ENCODE measurements at regions not wholly inside any gene's neighbourhood (a gene's known extent, or its start where the extent isn't known, plus 50 kb on each side); places are given as distances from the start of the nearest gene placed in this dataset.

DNA sequence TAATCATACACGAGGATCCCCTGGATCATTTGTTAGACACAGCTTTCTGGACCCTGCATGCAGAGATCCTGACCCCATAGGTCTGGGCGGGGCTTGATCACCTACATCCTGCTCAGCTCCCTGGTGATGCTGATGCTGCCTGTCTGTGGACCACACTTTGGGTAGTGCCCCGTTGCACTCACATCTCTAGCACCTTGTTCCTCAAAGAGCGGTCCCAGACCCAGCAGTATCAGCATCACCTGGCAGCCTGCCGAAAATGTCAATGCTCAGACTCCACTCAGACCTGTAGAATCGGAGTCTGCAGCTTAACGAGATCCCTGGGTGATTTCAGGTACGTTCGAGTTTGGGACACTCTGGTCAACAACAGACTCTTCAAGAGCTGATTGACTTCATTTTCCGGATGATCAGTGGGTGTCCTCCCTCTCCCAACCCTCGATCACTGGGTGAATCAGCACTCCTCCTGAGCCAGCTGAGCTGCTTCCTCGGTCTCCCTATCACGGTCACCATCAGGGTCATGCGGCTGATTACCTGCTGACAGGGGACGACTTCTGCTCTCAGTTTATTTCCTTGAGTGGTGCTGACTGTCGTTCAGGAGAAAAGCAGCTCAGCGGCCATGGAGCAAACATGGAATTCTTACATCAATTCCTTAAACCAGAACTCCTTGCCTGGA, 150.6 kb upstream of the RAB12 start:
- DNase-seq = no peak

DNA sequence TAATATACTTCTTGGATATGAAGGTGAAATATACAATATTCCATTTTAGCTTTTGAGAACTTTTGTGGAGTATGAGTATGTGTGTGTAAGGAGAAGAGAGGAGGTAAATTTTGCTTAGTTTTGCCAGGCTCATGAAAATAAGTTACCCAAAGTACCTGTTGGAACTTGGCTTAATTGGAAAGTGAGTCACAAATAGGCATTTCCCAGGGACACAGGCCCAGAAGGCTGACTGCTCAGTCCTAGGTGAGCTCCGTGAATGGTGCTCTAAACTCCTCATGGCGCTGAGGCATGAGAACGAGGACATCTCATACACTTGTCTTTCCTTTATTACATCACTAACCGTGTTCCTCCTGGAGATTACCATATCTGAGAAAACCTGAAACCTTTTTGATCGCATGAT, 148.5 kb upstream of the RAB12 start:
- DNase-seq = no peak

DNA sequence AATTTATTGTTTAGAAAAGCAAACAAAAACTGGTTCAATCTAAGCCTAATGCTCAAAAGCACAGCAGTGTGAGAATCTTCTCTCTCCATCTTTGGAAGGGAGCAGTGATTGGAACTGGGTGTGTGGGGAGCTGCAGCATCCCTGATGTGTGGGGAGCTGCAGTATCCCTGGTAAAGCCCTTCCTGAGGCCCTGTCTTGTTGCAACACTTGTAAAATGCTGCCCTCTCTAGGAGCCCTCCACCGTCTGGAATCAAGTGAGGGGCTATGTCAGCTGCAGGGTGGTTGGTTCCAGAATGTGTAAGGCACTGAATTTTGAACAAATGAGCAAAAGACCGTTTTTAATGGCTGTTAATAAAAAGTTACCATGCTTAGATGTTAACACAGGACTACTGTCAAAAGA, 147.7 kb upstream of the RAB12 start:
- DNase-seq = no peak

DNA sequence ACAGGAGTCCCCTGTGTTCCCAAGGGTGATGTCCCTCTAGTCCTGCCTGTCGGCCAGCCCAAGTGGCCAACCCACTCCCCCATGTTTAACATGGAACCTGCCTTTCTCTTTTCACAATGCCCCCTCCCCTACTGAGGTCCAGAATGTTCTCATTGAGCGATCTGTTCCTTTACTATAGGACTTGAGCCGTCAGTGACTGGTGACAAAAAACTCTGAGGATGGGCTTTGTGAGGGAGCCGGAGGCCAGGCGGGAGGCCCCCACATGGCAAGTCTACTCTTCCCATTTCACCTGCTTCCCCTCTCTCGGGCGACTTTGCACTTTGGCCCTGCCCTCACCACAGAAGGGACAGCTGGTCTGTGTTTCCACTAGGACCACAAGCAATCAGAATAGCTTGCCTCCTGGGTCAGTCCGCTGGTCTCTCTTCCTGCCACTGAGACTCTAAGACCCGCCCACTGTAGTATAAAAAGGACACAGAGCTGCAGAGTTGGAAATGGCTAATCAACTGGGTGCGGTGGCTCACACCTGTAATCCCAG, 146.5 kb upstream of the RAB12 start:
- DNase-seq = no peak

DNA sequence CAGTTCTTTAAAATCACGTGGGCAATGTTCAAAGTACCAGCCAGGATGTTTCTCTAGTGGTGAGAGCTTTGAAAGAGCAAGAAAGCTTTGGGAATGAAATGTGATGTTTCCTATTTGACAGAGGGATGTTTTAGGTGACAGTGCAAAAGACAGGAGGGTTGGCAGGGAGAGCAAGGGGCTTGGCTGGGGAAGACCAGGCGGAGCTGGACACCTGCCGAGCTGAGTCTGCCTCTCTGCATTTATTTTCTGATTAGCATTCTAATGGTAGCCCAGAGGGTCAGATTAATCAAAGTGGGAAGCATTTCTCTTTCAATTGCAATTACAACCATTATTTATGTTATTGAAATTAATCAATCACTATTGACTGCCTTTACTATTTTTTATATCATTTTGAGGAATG, 145.4 kb upstream of the RAB12 start:
- DNase-seq = no peak

DNA sequence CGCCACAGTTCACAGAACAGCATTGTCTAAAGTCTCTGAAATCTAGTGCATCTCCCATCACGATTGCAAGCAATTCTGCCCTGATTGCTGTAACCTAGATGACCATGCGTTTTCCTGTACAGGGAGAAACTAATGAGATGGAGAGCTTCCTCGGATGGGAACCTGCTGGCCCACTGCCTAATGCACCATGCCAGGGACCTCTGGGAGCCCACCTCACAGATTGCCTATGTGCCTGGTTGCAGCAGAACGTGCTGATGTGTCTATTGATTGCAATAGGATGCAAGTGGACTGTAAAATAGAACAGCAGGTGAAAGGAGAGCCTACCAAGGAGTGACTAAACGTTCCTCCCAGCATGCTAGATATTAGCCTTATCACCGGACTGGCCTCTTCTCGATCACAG, 141.0 kb upstream of the RAB12 start:
- DNase-seq = no peak

DNA sequence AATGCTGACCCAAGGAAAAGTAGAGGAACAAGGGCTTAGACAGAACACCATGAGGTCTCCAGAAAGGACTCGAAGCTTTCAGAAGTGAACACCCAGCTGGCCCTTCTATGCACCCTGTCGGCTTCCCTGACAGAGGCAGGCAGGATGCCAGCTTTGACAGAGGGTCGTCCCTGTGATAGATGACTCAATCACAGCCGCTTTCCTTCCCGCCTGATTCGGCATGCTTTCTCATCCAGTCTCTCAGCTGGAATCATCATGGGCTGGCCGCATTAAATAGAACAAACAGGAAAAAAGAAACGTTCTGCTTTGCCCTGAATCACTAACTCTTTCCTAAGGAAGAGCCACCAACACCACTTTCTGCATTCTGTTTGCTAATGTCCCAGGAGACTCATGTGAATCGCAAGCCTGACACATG, 140.3 kb upstream of the RAB12 start:
- peak; percentile 58 for DNase-seq

DNA sequence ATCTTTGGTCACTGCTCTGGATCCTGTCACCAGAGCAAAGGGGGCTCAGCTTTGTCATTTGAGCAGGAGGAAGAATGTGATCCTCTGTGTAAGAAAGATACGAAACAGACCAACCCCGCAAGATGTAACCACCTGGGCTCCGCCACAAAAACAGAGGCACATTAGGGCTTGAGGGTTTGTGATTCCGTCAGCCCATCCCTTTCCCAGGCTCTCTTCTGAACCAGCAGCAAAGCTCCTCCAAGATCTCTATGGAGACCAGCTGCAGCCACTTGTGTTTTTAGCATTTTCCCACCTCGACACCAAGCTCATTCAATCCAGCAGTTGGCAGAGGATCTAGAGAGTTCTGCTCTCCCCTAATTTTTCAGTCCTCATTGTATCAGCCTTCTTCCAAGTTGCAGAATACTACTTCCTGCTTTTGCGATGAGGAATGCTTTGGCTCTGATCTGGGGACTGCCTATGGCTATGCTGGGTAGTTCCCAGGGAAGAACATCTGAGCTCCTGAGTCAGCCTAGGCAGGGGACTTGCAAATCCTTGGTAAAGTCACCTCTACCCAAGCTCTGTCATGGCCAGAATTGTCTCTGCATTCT, 139.6 kb upstream of the RAB12 start:
- DNase-seq = no peak

DNA sequence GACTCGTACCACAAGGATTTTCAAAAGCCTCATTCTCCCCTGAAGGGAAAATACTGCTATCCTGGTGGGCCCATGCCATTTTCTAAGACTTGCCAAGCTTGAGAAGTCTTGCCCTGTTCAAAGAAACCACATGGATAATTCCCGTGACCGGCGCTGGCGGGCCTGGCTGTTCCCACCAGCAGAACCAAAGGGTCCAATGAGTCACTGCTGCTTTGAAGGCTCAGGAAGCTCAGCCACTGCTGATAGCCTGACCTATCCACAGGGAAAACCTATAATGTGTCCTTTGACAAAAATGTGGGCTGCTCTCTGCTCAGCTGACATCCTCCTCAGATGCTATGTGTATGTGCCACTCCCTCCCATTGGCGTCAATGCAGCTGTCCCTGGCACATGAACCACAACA, 137.9 kb upstream of the RAB12 start:
- DNase-seq = no peak

DNA sequence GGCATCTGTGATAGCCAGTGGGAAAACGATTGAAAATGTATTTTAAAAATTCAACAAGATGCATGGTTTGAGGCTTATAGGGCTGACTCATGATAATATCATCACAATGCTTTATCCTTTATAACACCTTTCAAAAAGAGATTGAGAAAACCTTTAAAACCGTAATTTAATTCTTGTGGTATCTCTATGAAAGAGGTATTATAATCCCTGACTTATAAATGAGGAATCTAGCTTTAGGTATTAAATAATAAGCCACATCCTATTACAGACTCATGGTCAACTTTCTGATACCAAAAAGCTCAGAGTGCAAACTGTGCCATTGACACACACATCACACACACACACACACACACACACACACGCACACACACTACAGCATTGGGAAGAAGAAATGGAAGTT, 134.6 kb upstream of the RAB12 start:
- DNase-seq = no peak

DNA sequence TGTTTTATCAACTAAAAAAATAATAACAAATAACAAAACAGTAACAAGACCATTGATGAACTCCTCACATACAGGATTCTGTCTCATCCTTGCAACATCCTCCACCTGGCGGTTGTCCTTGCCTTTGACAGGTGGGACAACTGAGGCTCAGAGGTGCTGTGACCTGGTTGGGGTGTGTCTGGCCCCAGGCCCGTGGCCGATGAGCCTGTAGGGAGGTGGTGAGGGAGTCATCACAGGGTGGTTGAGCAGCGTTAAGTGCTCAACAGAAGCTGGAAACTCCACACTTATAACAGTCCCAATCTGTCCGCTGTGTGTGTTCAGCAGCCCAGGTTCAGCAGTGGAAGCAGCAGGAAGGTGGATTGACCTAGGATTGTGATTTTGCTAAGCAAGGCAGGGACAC, 131.6 kb upstream of the RAB12 start:
- DNase-seq = no peak

DNA sequence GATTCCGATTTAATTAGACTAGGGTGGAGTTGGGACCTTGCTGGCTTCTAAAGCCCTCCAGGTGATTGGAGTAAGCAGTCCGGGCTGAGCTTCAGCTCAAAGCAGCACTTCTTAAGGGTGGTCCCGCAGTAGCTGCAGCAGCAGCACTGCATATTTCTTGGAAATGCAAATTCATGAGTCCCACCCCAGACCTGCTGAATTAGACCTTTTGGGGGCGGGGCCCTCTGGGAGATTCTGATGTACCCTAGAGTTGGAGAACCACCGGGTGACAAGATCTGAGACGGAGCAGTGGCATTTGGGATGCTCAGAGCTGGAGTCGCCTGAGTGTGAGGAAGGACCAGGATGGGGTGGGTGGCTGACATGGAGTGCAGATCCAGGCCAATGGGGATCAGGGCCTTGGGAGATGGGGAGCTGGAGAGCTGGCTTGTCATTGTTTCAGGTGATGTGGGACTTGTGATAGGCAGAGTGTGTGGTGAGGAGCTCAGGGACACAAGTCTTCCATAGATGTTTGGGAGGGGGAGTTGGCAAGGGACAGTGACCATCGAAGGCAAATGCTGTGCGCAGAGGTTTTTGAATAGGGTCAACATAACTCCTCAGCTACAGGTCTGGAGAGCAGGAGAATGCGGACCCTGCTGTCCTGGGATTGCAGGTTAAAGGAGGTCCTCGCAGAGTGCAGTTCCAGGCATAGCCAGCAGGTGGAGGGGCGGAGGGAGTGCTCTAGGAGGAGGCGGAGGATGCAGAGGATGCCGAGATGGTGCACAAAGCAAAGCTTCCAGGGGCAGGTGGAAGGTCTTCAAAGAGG, 130.9 kb upstream of the RAB12 start:
- DNase-seq = peak; percentile 13

DNA sequence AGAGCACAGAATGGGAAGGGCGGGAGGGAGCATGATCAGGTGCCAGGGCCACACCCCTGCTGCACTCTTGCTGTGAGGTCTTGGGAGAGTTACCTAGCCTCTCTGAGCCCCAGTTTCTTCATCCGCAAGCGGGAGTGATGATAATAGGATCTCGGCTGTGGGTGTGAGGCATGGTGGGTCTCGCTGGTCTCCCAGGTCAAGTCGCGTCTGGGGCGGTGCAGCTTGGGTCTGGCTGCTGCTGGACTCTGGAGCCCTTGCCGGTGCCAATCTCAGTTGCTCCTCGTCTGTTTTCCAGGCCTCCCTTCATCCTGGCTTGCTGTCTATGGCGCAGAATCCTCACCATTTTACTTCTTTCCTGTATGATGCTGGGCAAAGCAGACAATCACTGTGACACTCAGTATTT, 130.3 kb upstream of the RAB12 start:
- no peak for DNase-seq

DNA sequence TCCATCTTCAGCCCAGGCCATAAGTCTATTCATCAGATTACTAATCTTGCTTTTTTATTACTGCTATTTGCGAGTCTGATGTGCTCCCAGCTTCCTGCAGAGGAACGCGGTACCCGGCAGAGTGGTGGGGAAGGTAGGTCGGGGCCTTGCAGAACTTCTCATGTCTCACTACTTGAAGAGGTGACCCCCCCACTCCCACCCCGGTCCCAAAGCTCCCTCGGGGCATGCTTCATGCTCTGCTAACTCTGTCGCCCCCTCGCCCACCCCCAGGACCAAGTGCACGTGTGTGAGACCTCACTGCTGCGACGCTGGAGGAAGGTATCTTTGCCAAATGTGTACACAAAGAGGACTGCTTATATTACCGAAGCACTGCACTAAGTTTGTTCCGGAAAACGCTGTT, 129.4 kb upstream of the RAB12 start:
- no peak for DNase-seq

DNA sequence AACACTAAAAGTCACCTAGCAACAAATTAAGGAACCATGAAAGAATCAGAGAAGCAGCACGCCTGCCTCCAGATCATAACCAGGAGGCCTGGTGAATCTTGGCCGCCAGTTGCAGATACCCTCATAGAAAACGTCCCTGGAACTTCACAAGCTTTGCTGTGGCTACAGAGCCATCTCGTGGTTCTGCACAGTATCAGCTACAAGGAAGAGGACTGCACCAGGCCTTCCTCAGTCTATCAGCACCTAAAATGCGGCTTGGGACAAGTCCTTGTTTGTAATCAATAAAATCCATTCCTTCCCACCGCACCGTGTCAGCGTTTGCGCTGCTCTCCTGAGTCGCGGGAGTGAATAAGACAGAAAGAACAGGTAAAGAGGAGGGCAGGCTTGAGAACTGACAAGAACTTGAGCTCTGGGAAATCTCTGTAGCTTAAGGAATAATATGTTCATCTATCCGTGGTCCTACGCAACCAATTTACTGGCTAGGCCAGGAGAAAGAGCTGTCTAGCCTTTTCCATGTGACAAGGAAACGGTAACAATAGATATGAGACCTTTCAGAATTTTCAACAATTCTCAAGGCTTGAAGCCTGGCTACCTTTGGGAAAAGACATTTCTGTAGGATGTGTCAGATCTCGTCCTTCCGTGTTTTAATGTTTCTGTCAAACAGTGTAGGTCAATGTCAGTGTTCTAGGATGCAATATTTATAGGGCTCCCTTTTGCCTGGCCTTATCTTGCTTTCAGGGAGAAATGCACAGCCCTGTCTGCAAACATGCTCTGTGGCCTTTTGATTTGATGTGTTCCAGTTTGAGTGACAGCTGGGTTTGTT, 128.5 kb upstream of the RAB12 start:
- peak; percentile 88 for DNase-seq

DNA sequence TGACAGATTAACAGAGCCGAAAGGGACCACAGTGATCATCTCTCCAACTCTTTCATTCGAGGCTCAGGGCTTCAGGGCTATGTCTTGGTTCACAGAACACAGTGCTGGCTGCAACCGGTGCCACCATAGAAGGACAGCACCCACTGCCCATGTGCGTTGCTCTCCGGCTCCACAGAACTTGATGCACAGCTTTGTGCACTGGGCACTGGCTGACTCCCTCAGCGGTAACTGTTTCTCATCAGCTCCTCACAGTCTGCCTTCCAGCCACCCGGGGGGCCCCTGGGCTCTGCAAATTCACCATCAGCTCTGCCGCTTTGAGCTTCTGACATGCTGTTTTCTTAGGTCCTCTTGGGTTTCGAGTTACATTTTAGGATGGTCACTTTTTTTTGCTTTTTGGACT, 124.3 kb upstream of the RAB12 start:
- no peak for DNase-seq

DNA sequence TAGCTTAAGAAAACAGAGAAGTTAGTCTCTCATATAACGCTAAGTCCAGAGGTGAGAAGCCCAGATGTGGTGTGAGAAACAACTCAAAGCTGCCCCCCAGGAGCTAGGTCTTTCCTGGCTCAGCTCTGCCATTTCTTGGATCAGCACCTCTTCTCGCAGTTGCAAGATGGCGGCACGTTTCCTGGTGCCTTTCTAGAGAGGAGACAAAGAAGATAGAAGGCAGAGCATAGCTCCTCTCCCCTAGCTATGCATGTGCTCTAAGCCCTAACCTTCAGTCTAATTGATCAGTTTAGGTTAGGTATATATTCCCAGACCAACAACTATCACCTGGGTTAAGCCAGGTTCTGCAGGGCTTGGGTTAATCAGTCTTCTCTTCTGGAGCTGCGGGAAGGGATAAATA, 119.5 kb upstream of the RAB12 start:
- no peak for DNase-seq

DNA sequence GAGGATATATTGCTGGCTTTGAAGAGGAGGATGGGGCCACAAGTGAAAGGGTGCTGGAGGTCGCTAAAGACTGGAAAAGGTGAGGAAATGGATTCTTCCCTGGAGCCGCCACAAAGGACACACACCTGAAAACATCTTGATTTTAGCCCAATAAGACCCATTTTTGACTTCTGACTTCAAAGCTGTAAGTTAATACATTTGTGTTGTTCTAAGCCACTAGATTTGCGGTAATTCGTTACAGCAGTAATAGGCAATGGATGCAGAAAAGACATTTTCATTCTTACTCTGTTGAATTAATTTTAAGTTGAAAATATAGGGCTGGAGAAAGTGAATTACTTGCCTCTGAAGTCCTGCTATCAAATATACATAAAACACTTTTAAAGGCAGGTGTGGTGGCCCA, 117.7 kb upstream of the RAB12 start:
- DNase-seq = no peak

DNA sequence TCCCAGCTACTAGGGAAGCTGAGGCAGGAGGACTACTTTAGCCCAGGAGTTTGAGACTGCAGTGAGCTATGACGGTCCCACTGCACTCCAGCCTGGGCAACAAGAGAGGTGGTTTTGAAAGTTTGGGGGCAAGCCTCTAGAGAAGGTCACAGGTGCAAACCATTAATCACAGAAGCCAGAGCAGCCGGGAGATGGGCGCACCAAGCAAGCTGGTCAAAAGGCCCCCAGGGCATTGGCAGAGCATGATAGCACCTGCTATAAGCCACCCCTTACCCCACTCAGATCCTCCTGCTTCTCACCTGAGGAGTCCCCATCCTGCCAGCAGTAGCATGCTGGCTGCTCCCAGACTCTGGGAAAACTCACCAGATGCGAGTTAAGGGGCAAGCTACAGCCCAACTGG, 116.1 kb upstream of the RAB12 start:
- no peak for DNase-seq

DNA sequence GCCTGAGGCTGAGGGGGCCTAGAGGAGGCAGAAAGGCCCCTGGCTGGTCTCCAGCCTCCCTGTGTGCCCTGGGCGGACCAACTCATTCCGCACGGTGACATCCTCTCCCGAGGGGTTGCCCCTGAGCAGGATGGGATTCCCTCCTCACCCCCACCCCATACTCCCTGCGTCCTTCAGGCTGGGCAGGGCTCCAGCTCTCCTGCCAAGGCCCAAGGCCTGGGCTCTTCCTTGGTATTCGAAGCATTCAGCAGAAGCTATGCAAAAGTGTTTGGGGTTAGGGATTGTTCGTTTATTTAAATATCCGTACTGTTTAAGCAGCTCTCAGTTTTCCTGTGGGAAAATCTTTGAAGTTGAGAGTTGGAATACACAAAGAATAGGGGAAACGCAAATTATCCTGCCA, 113.1 kb upstream of the RAB12 start:
- DNase-seq = no peak

DNA sequence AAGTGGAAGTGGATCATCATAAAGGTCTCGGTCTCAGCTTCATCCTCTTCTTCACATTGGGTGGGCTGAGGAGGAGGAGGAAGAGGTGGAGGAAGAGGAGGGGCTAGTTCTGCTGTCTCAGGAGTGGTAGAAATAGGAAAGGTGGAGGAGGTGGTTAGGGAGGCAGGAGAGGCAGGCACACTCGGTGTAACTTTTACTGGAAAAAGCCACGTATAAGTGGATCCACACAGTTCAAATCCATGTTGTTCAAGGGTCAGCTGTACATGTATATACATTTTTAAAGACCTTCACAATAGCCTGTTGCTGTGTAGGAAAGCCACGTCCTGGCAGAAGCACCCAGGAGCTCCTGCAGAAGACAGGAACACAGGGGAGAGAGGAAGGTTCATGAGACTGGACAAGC, 110.3 kb upstream of the RAB12 start:
- no peak for DNase-seq

DNA sequence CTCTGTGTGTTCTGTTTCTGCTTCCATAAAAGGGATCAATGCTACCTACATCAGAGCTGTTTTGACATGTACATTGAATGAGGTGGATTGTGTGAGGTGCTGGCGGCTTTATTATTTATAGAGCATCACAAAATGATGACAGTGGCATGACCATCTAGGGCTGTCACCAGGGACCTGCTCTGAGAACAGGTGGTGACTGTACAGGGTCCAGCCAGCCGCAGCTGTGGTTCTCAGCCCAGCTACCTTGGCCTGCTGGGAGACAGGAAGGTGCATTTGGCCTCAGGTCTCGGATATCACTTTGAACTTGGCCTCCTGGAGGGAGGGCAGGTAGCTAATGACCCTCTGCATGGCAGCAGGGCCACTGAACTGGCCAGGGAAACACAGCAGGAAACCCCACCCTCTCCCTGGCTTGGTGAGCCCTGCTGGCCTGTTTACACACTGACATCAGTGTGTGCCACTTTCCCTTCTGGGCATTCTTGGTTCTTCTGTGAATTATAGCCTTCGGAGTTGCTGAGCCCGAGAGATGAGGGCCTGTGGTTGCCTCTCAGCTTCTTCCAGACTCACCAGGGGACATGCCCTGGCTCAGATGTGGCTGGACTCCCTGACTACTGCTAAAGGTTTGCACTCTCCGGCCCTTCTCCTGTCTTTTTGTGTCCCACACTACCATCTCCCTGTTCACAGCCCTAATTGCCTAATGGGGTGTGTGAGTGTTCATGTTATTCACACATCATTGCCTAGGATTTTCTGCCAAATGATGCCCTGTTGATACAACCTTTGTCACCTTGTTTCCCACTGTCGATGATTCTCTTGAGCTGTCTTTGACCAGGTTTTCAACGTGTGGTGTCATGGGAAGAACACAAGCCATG, 109.2 kb upstream of the RAB12 start:
- DNase-seq = peak; percentile 72
